ENCODE measurements at regions not wholly inside any gene's neighbourhood (a gene's known extent, or its start where the extent isn't known, plus 50 kb on each side); places are given as distances from the start of the nearest gene placed in this dataset.
A peak's percentile ranks its signal among the peaks of the same experiment; 100 is the strongest.

DNA sequence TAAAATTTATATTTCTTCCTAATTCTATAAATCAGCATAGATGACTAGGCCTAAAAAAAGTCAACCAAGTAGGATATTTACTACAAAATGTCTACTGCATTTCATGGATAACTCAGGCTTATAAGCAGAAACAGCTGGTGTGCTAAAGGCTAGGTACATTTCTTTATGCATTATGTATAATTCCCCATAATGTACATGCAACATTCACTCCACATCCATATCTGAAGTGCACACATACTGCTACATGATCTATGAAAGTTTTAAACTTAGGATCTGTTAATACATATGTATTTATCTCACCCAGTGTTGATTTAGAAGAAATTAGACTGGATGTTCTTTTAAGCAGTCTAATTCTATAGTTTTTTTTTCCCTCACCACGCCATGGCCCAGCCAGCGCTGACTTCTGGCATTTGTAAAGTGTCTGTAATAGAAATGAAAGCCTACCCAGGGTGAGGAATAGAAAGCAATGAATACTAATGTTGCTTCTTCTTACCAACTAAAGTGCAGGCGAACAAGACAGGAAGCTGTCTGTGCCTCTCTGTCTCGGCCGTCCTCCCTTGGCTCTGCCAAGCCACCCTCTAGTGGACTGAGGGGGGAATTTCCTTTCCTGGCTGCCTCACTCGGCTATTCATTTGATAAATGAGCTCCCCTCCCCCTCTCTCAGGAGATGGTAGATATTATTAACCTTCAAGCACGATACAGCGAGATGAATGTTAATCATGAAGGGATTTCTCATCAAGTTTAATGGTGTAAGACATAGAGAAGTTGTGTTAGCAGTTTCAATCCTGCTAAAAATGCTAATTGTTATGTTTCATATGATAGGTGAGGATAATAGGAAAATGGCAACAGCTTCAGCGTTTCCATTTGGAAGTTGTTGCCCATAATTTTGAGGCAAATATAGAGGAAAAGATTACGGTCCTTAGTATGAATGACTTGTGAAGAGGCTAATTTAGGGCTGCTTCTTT, 384.5 kb downstream of the MTX2 start:
- Histone ChIP-seq H3K4me1 (ENCODE audit: control insufficient read depth in 1 of 2, low read depth in 2 of 2) (no peaks in the 10 kb centered on the region), H3K4me3 (no peak overlapping the region), H3K36me3 (no peaks in the 10 kb centered on the region), H3K9me3 (no peaks in the 10 kb centered on the region), H3K27me3 (replicated peaks; ENCODE audit: insufficient read depth) (no peaks in the 10 kb centered on the region), H3K27ac (no peak overlapping the region)
- DNase-seq (ENCODE audit: low spot score) (no peak), ATAC-seq (ENCODE audit: insufficient number of reproducible peaks, low FRiP score, low read depth) (peak; percentile 51)
- TF ChIP-seq, protein P1, sequence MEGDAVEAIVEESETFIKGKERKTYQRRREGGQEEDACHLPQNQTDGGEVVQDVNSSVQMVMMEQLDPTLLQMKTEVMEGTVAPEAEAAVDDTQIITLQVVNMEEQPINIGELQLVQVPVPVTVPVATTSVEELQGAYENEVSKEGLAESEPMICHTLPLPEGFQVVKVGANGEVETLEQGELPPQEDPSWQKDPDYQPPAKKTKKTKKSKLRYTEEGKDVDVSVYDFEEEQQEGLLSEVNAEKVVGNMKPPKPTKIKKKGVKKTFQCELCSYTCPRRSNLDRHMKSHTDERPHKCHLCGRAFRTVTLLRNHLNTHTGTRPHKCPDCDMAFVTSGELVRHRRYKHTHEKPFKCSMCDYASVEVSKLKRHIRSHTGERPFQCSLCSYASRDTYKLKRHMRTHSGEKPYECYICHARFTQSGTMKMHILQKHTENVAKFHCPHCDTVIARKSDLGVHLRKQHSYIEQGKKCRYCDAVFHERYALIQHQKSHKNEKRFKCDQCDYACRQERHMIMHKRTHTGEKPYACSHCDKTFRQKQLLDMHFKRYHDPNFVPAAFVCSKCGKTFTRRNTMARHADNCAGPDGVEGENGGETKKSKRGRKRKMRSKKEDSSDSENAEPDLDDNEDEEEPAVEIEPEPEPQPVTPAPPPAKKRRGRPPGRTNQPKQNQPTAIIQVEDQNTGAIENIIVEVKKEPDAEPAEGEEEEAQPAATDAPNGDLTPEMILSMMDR (IDR thresholded peaks at IDR 0.05) = peak; percentile 74

DNA sequence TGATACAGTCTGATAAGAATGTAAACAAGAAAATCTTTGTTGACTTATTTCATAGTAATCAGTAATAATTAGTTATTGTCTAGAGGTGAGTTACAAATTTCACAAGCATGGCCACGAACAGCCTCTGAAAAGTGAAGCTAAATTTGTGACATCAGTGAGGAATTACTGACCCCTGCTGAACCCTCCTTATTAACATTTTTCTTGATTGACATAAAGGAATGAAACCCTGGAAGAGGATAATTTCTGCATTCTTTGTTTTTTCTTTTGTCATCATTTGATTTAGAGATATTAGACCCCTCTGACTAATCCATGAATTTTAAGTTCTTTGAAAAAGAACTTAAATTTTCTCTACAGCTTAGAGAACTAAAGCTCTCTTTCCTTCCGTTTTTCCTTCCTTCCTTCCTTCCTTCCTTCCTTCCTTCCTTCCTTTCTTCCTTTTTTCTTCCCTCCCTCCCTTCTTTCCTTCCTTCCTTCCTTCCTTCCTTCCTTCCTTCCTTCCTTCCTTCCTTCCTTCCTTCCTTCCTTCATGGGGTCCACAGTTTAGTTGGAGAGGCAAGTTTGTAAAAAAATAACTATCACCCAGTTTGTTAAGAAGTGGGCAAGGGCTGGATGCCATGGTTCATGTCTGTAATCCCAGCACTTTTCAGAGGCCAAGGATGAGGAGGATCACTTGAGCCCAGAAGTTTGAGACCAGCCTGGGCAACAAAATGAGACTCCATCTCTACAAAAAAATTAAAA, 387.0 kb downstream of the MTX2 start:
- Histone ChIP-seq H3K27ac (no peak overlapping the region), H3K36me3 (no peaks in the 10 kb centered on the region), H3K27me3 (replicated peaks; ENCODE audit: insufficient read depth) (no peaks in the 10 kb centered on the region), H3K4me1 (ENCODE audit: control insufficient read depth in 1 of 2, low read depth in 2 of 2) (no peaks in the 10 kb centered on the region), H3K4me3 (no peak overlapping the region), H3K9me3 (no peaks in the 10 kb centered on the region)
- ATAC-seq (ENCODE audit: insufficient number of reproducible peaks, low FRiP score, low read depth) = no peak
- TF ChIP-seq, protein P1 (IDR thresholded peaks at IDR 0.05) = no peak
- no peak for DNase-seq (ENCODE audit: low spot score)

DNA sequence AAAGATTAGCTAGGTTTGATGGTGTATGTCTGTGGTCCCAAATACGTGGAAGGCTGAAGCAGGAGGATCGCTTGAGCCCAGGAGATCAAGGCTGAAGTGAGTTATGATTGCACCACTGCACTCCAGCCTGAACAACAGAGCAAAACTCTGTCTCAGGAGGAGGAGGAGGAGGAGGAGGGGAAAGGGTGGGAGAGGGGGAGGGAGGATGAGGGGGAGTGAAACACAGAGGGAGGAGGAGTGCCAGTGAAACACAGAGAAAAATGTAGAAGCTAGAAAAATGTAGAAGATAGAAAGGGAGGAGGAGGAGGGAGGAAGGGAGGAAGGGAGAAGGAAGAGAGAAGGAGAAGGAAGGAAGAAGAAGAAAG, 387.5 kb downstream of the MTX2 start:
- Histone ChIP-seq H3K4me1 (ENCODE audit: control insufficient read depth in 1 of 2, low read depth in 2 of 2) (no peaks in the 10 kb centered on the region), H3K27me3 (replicated peaks; ENCODE audit: insufficient read depth) (no peaks in the 10 kb centered on the region), H3K27ac (no peak overlapping the region), H3K4me3 (no peak overlapping the region), H3K36me3 (no peaks in the 10 kb centered on the region), H3K9me3 (no peaks in the 10 kb centered on the region)
- no peak for DNase-seq (ENCODE audit: low spot score)
- TF ChIP-seq, protein P1 (IDR thresholded peaks at IDR 0.05) = no peak
- ATAC-seq (ENCODE audit: insufficient number of reproducible peaks, low FRiP score, low read depth) = no peak

DNA sequence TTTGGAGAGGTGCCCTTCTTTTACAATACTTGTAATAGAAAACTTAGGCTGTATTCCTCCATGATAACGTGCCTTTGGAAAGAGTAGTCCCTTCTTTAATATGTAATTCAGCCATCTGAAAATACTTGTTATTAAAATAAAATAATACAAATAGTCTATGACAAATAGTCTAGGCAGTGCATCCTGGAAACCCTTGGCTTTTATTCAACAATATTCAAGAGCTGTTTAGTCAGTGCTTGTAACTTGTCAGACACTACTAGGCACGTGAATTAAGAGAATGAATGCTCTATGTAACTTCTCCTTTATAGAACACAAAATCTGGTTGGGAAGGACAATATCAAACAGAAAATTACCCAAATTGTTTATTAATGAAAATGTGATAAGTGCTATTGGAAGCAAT, 388.2 kb downstream of the MTX2 start:
- Histone ChIP-seq H3K4me3 (no peak overlapping the region), H3K9me3 (no peaks in the 10 kb centered on the region), H3K27me3 (replicated peaks; ENCODE audit: insufficient read depth) (no peaks in the 10 kb centered on the region), H3K4me1 (ENCODE audit: control insufficient read depth in 1 of 2, low read depth in 2 of 2) (no peaks in the 10 kb centered on the region), H3K36me3 (no peaks in the 10 kb centered on the region), H3K27ac (no peak overlapping the region)
- no peak for DNase-seq (ENCODE audit: low spot score)
- no peak for ATAC-seq (ENCODE audit: insufficient number of reproducible peaks, low FRiP score, low read depth)
- TF ChIP-seq, protein P1 (IDR thresholded peaks at IDR 0.05) = no peak

DNA sequence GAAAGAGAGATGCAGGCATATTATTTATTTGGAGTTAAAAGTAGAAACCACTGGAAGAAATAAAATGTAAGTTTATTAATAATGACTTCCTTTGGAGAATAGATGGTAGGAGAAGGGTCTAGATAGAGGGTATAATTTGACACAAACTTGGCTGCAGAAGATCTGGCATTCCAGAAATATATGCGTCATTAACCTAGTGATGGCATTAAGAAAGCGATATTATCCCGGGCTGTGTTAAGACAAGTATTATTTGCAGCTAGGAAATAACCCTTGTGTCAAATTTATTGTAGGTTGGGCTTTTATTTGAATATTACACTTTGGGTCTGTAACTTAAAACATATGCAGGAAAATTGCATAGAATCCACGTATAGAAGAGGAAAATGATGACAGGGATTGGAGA, 389.5 kb downstream of the MTX2 start:
- TF ChIP-seq, protein P1 (IDR thresholded peaks at IDR 0.05) = no peak
- no peaks in the 10 kb centered on the region for H3K27me3 ChIP-seq (replicated peaks; ENCODE audit: insufficient read depth)
- DNase-seq (ENCODE audit: low spot score) (no peak), ATAC-seq (ENCODE audit: insufficient number of reproducible peaks, low FRiP score, low read depth) (no peak)
- no peaks in the 10 kb centered on the region for H3K9me3 ChIP-seq
- H3K27ac ChIP-seq = no peak overlapping the region
- H3K36me3 ChIP-seq = no peaks in the 10 kb centered on the region
- no peaks in the 10 kb centered on the region for H3K4me1 ChIP-seq (ENCODE audit: control insufficient read depth in 1 of 2, low read depth in 2 of 2)
- no peak overlapping the region for H3K4me3 ChIP-seq

Data from thoracic aorta (tissue), 2 donors.